GM12892 (cell line): ENCODE measurements at regions not wholly inside any gene's neighbourhood (a gene's known extent, or its start where the extent isn't known, plus 50 kb on each side); places are given as distances from the start of the nearest gene placed in this dataset.

ENCODE experiments used
- POLR2A ChIP-seq: IDR thresholded peaks from 2 replicates; pipeline ENCODE4 v1.6.1; 2011; ENCODE audit warnings: low read depth, low read length, control low read depth
- POLR2AphosphoS5 ChIP-seq: IDR thresholded peaks from 2 replicates; pipeline ENCODE4 v1.6.1; 2011; ENCODE audit warnings: low read depth, low read length, control low read depth
- TAF1 ChIP-seq: IDR thresholded peaks from 2 replicates; pipeline ENCODE4 v1.6.1; 2011; ENCODE audit warnings: low read depth, mild to moderate bottlenecking, control low read depth, low read length, borderline replicate concordance

DNA sequence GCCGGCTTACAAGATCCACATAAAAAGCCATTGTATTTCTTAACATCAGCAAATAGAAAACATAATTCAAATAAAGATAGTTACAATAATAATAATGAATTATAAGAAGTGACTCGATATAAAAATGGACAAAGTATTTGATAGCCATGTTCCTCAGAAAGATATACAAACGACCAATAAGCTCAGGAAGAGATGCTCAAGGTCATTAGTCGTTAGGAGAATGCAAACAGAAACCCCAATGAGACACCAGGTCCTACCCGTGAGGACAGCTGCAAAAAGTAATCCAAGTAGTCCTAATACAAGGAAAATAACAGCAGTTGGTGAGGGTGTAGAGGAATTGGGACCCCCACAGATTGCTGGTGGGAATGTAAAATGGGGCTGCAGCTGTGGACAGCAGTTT lies 54.2 kb upstream of the INPP5A start:
- TF ChIP-seq POLR2AphosphoS5 (no peak), POLR2A (no peak), TAF1 (no peak)
